ENCODE measurements at regions not wholly inside any gene's neighbourhood (a gene's known extent, or its start where the extent isn't known, plus 50 kb on each side); places are given as distances from the start of the nearest gene placed in this dataset.

GRCh38 chr11:80390505-80390904 lies 949.7 kb upstream of the TENM4 start:
- no peak for TF ChIP-seq MXI1 (IDR thresholded peaks at IDR 0.05; ENCODE audit: low read depth, low read length)
- TF ChIP-seq EP300 (IDR thresholded peaks at IDR 0.05; ENCODE audit: borderline replicate concordance in 1 of 2, control insufficient read depth in 1 of 2, low read depth in 2 of 2, low read length in 2 of 2), result no peak
- no peak for TF ChIP-seq CUX1 (IDR thresholded peaks at IDR 0.05; ENCODE audit: insufficient replicate concordance, low read depth, low read length)
- TF ChIP-seq SIN3A (IDR thresholded peaks at IDR 0.05; ENCODE audit: low read depth, low read length), result no peak
- TF ChIP-seq CTCF (IDR thresholded peaks at IDR 0.05 in 2 of 3, conservative IDR thresholded peaks at IDR 0.05 in 1 of 3; ENCODE audit: control insufficient read depth in 2 of 3, extremely low read depth in 1 of 3, insufficient read depth in 1 of 3, low read depth in 3 of 3, low read length in 3 of 3), result no peak
- TF ChIP-seq GATAD2B (conservative IDR thresholded peaks at IDR 0.05; ENCODE audit: low read depth), result no peak
- no peak for TF ChIP-seq MEF2A (IDR thresholded peaks at IDR 0.05; ENCODE audit: insufficient read depth, low read depth, low read length)
- no peak for TF ChIP-seq HDGF (IDR thresholded peaks at IDR 0.05)
- no peak for TF ChIP-seq YY1 (IDR thresholded peaks at IDR 0.05; ENCODE audit: low read depth, low read length)
